ENCODE measurements at regions not wholly inside any gene's neighbourhood (a gene's known extent, or its start where the extent isn't known, plus 50 kb on each side); places are given as distances from the start of the nearest gene placed in this dataset.

GRCh38 chr2:242015108-242016065 lies 145.9 kb downstream of the RTP5 start:
- TF ChIP-seq EZH2 (IDR thresholded peaks at IDR 0.05; ENCODE audit: insufficient read depth, poor library complexity, severe bottlenecking) = no peak
- no peak for TF ChIP-seq EZH2phosphoT487 (IDR thresholded peaks at IDR 0.05; ENCODE audit: insufficient read depth, low read depth)

Data from GM23248 (cell line).